NCI-H82 (cell line): ENCODE measurements at regions not wholly inside any gene's neighbourhood (a gene's known extent, or its start where the extent isn't known, plus 50 kb on each side); places are given as distances from the start of the nearest gene placed in this dataset.

Experiments used
- DNase-seq: peaks from one replicate; lab custom pipeline; 2025; lab: John Stamatoyannopoulos, UW

DNA sequence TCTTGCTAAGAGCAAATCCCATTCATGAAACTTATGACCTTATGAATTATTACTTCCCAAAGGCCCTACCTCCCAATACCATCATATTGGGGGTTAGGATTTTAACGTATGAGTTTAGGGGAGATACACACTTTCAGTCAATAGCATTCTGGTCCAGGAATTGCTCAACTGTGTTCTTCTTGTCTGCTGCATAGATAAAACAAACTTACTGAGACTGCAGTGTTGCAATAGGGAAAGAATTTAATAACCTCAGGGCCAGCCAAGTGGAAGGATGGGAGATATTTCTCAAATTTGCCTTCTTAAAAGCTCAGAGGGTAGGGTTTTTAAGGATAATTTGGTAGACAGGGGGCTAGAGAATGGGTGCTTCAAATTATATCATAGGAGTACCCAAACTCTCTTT lies 625.8 kb downstream of the OTOL1 start:
- no peak for DNase-seq

- DNase-seq: no peak
Measured at GRCh38 chr3:162125790-162126189, 629.2 kb downstream of the OTOL1 start.

GRCh38 chr3:162130582-162130981 lies 634.0 kb downstream of the OTOL1 start:
- no peak for DNase-seq

DNA sequence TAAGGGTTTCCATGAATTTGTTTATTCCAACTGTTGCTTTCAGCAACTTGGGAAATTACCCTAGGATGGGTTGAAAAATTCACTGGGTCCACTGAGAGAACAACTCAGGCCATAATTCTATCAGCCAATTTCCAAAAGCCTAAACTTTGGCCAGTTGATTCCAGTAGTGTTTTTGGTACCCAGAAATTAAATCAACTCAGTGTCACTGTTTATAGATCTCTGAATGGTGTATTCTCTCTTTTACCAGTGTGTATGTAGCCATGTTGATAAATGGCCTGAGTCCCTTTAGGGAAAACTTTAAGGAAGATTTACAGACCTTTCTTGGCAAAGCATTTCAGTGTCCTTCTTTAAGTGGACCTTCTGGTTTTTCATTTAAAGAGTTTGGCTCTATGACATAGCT lies 636.4 kb downstream of the OTOL1 start:
- DNase-seq: no peak

DNA sequence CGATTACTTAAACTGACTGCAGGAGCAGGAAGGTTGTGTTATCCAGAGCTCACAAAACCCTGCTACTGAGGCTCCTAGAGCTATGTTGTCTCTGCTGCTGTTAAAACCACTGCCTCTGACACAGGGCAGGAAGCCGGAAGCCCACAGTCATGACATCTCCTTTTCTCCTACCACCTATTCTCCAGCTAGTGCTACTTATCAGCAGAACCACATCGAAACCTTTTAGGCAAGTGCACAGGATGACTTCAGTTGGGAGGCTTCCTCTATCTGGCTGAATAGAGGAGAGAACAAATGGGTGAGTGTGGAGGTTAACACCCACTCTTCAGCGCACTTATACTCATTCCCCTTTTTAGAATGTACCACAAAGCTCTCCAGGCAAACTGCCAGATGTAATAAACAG lies 638.0 kb downstream of the OTOL1 start:
- DNase-seq: no peak

DNA sequence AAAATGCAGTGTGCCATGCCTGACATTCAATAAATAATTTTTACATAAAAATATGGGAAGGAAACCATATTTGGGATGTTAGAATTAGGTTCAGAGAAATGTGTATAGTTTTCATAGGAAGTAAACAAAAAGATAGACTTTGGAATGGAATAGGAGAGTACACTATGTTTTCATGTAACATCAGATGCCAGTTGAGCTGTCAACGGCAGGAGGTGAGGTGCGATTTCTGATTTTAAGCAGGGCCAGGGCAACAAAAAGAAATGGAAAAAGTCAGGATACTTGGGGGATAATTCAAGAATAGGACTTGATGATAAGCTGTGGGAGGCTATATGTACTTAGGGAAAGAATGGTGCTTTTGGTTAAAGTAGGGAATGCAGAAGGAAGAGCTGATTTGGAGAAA lies 639.5 kb downstream of the OTOL1 start:
- DNase-seq: no peak

DNA sequence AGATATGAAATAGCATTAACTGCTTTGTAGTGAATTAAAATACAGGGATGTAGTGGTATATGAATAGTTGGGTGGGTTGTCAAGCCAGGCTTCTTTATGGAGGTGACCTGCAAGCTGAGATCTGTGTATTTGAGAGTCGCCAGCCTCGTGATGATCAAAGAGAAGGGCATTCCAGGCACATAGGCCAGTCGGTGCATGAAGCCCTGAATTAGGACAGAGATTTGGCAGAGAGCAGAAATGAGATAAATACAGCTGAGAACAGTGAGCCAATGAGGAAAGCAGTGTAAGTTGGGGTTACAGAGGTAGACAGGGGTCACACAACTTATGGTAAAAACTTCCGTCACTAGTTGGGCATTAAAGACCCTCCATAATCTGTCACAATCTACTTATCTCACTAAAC lies 641.9 kb downstream of the OTOL1 start:
- no peak for DNase-seq

DNA sequence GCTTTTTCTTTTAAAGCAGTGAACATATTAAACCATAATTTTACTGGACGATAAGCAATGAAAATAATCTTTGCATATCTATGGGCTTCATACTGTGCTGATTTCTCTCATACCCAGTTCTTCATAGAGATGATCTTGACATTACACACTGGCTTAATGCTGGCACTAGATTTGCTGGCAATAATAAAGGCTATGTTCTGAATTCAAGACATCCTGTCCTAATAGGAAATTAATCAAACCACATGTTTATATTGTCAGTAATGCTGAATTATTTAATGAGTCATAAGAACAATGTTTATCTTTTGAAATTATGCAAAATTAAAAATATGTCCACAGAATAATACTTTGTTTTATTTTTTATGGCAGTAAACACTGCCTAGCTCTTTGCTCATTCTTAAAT lies 643.2 kb downstream of the OTOL1 start:
- DNase-seq: no peak

- no peak for DNase-seq
Measured at GRCh38 chr3:162141272-162141791, 644.7 kb downstream of the OTOL1 start.

DNA sequence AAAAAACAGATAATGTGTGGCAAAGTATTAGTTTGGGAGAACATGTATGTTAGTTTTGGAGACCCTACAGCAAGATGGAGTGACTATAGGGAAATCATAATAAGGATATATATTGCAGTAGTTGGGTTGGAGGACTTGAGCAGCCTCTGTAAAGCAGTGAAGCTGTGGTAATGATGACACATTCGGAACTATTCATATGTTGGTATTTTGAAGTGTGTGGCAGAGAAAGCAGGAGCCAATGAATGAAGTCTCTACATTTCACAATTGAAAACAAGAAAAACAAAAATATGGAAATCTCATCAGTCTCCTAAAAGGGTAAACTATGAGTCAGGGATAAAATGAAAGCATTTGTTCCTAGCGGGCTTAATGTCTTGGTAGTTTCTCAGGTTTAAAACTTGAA lies 645.9 kb downstream of the OTOL1 start:
- no peak for DNase-seq

GRCh38 chr3:162143180-162143579 lies 646.6 kb downstream of the OTOL1 start:
- no peak for DNase-seq

DNA sequence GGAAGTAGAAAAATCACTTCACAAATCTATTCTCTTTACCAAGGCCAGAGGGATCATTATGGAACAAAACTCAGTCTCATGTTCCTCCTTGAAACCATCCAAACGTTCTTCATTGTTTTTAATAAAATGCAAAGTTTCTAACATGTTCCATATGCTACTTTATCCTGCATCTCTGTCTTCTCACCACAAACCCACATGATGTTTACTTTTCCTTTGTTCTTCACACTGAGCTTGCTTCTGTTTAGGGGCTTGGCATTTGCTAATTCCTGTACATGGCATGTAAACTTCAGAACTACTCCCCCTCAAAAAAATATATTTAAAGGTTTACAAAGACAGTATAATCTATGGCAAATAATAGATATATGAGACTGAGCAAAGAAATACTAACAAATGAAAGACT lies 651.4 kb downstream of the OTOL1 start:
- DNase-seq: no peak

- DNase-seq: no peak
Measured at GRCh38 chr3:162150790-162151189, 654.2 kb downstream of the OTOL1 start.

DNA sequence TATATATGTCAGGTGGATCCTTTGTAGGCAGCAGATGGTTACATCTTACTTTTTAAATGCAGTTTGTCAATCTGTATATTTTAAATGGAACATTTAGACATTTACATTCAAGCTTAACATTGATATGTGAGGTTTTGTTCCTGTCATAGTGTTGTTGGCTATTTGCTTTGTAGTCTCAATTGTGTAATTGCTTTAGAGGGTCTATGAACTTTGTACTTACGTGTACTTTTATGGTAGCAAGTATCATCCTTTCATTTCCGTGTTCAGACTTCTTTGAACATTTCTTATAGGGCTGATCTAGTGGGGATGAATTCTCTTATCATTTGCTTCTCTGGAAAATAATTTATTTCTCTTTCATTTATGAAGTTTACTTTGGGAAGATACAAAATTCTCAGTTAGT lies 656.0 kb downstream of the OTOL1 start:
- no peak for DNase-seq

DNA sequence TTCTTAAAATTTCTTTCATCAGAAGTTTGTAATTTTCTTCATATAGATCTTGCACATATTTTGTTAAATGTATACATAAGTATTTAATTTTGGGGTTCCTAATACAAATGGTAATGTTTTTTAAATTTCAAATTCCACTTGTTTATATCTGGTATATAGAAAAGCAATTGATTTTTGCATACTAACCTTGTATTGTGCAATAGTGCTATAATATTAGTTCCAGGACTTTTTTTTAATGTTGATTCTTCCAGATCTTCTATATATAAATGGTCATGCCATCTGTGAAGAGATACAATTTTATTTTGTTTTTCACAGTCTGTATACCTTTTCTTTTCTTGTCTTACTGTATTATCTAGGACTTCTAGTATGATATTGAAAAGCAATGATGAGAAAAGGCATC lies 665.0 kb downstream of the OTOL1 start:
- DNase-seq: no peak

DNA sequence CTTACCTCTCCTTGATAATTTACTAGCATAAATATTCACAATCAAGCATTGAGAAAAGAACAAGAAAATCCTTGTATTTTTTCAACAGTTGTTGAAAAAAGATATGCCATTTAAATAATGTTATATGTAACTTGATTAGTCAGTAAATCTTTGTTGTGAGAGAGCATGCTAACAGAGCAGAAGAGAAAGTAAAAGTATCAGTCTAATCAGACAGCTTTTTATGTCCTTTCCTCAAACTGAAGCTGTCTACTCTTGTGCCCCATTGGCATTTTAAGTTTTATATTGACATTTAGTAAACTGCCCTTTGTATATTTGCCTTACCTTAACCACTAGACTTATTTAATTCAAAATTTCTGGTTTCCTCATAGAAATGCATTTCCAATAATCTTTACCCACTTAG lies 668.7 kb downstream of the OTOL1 start:
- DNase-seq: no peak

DNA sequence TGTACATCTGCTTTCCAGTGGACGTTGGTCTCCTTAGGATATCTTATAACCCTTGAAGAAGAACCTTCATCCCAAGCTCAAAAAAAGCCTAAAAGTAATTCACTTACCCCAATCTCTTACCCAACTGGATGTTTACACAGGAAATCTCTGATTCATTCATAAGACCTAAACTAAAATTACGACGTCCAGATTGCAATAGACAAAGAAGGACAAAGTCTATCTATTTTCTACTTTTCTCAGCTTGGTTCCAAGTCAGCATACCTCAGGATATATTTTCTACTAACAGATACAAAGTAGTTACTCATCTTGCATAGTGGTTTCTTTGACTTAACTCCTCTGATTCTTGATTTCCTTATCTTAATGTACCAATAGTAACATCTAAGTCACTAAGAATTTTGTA lies 669.9 kb downstream of the OTOL1 start:
- no peak for DNase-seq

DNA sequence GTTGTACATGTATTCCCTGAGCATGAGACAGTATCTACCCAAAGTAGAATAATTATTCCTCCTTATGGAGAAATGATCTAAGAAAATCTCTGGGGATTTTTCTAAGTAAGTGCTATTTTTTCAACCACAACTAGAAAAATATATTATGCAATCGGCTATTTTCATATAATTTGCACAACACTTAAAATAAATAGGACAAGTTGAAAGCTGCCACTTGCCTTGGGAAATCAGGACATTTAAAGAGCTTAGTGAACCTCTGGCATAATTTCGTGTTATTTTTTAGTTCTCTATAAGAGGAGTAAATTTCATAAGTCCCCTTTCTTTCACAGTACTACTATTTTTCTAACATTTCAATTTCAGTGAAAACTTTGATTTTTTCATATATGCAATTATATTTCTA lies 672.1 kb downstream of the OTOL1 start:
- no peak for DNase-seq

- no peak for DNase-seq
Measured at GRCh38 chr3:162170581-162170980, 674.0 kb downstream of the OTOL1 start.

DNA sequence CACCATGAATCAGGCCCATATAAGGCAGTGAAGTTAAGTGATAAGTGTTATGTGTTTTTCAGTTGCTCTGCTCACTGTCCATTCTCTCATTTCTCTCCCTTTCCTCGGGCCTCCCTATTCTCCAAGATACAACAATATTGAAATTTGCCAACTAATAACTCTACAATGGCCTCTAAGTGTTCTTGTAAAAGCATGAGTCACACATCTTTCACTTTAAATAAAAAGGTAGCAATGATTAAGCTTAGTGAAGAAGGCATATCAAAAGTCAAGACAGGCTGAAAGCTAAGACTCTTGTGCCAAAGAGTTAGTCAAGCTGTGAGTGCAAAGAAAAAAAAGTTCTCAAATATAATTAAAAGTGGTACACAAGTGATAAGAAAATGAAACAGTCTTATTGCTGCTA lies 675.4 kb downstream of the OTOL1 start:
- DNase-seq: no peak

DNA sequence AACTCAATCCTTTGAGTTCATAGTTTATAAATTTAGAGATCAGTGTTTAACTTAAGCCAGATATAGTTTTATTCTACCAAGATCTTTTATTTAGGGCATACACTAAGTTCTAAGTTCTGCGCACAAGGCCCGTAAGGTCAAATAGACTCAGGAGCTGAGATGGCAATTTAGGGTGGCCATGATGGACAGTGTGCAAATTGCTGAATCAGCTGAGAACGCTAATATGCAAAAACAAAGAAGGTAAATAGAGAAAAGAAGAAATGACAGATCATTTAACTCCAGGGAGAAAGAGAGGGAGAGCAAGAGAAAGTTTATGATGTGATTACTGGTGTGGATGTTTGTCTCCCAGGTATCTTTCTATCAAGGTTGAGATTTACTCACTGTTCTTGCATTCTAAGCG lies 678.5 kb downstream of the OTOL1 start:
- DNase-seq: no peak

- DNase-seq: no peak
Measured at GRCh38 chr3:162175878-162176277, 679.3 kb downstream of the OTOL1 start.

DNA sequence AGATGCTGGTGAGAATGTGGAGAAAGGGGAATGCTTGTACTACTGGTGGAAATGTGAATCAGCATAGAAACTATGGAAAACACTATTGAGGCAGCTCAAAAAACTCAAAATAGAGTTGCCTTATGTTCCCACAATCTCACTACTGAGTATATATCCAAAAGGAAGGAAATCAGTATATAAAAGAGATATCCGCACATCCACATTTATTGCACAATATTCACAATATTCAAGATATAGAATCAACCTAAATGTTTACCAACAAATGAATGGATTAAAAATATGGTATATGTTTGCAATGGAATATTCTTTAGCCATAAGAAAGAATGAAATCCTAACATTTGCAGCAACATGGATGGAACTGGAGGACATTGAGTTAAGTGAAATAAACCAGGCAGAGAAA lies 686.8 kb downstream of the OTOL1 start:
- DNase-seq: no peak

- DNase-seq: no peak
Measured at GRCh38 chr3:162192340-162193029, 695.9 kb downstream of the OTOL1 start.
